ENCODE measurements at regions not wholly inside any gene's neighbourhood (a gene's known extent, or its start where the extent isn't known, plus 50 kb on each side); places are given as distances from the start of the nearest gene placed in this dataset.

DNA sequence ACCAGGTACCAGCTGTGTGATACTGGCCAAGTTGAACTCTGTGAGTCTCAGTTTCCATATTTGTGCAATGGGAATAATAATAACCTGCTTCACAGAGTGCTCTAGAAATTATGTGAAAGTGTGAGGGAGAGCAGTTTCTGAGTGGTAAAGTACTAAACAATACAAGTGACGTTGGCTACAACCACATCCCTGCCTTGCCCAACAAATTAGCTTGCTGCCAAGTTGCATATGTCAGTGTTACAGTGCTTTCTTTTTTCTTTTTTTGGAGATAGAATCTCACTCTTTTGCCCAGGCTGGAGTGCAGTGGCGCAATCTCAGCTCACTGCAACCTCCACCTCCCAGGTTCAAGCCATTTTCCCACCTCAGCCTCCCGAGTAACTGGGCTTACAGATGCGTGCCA lies 533.6 kb upstream of the MEX3C start:
- H3K27ac ChIP-seq: no peak overlapping the region
- TF ChIP-seq, protein P1, sequence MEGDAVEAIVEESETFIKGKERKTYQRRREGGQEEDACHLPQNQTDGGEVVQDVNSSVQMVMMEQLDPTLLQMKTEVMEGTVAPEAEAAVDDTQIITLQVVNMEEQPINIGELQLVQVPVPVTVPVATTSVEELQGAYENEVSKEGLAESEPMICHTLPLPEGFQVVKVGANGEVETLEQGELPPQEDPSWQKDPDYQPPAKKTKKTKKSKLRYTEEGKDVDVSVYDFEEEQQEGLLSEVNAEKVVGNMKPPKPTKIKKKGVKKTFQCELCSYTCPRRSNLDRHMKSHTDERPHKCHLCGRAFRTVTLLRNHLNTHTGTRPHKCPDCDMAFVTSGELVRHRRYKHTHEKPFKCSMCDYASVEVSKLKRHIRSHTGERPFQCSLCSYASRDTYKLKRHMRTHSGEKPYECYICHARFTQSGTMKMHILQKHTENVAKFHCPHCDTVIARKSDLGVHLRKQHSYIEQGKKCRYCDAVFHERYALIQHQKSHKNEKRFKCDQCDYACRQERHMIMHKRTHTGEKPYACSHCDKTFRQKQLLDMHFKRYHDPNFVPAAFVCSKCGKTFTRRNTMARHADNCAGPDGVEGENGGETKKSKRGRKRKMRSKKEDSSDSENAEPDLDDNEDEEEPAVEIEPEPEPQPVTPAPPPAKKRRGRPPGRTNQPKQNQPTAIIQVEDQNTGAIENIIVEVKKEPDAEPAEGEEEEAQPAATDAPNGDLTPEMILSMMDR (conservative IDR thresholded peaks at IDR 0.05): no peak
- TF ChIP-seq ZFX (IDR thresholded peaks at IDR 0.05): no peak

DNA sequence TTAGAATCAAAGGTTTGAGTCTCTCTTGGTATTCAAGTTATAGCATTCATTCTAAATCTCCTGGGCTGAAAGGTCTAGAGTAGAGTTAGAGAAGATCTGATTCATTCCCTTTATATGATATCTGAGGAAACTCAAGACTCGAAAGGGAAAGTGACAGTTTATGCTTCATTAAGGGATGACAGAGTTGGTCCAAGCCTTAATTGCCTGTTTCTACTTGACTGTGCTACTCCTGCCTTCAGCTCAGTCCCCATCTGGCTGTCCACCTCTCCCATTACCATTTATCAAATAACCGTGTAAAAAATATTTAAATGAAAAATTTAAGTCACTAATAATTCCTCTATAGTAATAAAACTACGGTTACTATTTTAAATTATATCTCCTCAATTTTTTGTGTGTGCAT lies 537.1 kb upstream of the MEX3C start:
- H3K27ac ChIP-seq: no peak overlapping the region
- no peak for TF ChIP-seq ZFX (IDR thresholded peaks at IDR 0.05)
- TF ChIP-seq, protein P1 (conservative IDR thresholded peaks at IDR 0.05): no peak

DNA sequence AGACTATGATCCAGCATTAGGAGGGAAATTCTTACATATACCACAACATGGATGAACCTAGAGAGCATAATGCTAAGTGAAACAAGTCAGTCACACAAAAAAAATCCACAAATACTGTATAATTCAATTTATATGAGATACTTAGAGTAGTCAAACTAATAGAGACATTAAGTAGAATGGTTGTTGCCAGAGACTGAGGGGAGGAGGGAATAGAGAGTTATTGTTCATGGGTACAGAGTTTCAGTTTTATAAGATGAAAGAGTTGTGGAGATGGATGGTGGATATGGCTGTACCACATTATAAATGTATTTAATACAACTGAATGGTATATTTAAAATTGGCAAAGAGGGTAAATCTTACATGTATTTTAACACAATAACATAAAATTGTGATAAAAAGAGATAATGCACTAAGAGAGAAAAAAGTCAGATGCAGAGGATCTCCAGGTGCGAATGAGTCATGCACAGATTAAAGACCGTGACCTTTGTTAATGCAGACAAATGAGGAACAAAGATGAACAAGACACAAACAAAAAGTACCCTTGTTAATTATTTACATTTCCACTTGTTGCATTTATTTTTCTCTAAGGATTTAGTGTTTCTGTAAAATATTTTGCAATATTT lies 541.7 kb upstream of the MEX3C start:
- no peak overlapping the region for H3K27ac ChIP-seq
- no peak for TF ChIP-seq ZFX (IDR thresholded peaks at IDR 0.05)

DNA sequence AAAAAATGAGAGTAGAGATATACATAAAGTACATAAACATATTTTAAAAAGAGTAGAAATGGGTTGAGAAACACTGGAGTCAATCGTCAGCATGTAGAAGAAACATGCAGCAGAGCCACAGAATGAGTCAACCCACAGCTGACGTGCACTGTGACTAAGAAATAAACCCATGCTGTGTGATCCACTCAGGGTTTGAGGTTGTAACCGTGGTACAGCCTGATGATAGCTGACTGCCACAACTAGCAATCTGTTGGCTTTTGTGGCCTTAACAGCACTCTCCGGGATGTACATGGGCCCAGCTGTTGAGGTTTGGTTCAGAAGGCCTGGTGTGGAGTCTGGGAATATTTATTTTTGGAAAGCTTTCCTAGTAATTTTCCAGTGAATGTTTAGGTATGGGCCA lies 554.4 kb upstream of the MEX3C start:
- TF ChIP-seq, protein P1 (conservative IDR thresholded peaks at IDR 0.05): no peak
- no peak for TF ChIP-seq ZFX (IDR thresholded peaks at IDR 0.05)
- no peak overlapping the region for H3K27ac ChIP-seq

DNA sequence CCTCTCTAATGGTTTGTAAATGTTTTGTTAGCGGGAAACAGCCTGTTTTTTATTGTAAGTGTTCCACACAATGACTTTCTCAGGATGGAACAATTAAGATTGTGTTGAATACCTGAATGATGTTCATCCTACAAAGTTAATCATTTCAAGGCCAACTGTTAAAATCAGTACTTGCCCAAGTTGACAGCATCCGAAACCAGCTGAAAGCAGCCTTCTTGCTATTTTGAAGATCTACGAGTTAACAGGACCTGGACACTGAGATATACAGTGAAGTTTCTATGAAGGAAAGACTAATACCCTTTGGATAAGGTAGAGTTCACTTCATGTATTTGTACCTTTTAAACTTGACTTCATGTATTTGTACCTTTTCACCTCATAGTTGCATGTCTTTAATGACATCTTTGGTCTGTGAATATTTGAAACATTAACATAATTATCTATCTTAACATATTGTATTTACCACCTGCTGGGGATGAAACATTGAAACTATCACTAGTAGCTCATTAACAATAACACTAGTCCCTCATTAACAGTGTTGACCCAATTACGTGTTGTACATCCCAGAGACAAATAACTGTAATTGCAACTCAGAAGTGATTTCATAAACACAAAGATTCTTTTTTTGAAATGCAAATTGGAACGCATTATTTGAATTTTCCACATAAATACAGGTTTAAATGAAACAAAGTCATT lies 556.0 kb upstream of the MEX3C start:
- no peak overlapping the region for H3K27ac ChIP-seq
- TF ChIP-seq, protein P1 (conservative IDR thresholded peaks at IDR 0.05): no peak
- no peak for TF ChIP-seq ZFX (IDR thresholded peaks at IDR 0.05)

DNA sequence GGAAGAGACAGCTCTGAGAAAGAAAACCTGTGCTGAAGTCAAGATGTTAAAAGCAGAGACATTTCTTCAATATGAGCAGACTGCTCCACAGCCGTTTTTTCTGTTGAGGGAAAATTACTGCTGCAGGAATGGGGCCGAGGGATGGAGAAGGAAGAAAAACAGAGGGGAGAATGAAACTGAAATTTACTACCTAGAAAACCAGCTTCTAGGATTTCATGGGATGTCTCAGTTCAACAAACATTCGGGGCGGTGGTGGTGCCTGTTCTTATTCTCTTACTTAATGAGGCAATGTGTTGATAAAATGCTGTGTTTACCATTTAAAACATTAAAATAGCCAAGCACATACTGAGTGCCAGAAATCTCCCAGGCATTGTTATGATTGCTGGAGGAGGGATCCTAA lies 557.1 kb upstream of the MEX3C start:
- TF ChIP-seq ZFX (IDR thresholded peaks at IDR 0.05): no peak
- TF ChIP-seq, protein P1 (conservative IDR thresholded peaks at IDR 0.05): no peak
- no peak overlapping the region for H3K27ac ChIP-seq

DNA sequence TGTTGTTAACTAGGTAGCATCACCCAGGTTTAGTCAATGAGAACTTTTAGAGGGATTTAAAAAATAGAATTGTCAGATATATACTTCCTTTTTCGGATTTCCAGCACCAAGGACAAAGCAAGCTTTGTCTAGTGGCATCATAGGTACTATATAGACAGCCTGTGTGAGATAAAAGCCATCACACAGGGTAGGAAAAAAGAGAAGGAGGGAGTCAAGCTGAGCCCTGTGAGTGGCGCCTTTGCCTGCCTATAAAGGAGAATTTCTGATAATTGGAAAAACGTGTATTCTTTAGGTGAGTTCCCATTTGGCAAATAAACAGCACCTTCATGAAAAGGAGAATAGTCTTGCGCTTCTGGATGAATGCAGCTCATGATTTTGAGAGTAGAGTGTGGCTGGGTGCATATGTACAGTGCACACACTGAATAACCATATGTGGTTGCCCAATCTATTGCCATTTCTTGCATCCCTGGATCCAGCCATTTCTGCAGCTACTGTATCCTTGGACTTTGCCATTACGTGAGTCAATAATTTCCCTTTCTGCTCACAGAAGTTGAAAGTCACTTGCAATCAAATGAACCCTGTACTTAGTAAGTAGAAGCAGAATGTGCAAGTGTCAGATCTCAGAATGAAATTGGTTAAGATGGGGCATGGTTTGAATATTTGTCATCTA lies 559.9 kb upstream of the MEX3C start:
- TF ChIP-seq ZFX (IDR thresholded peaks at IDR 0.05): no peak
- TF ChIP-seq, protein P1 (conservative IDR thresholded peaks at IDR 0.05): no peak
- H3K27ac ChIP-seq: no peak overlapping the region

Data from C4-2B (cell line).